HG03196 (cell line): ENCODE measurements at regions not wholly inside any gene's neighbourhood (a gene's known extent, or its start where the extent isn't known, plus 50 kb on each side); places are given as distances from the start of the nearest gene placed in this dataset.
"Not testable (repeated sequence)": the region's sequence is repeated elsewhere in the genome, so short reads cannot be mapped to it uniquely, and the experiment has no call there.

Source experiments
- ATAC-seq: cut with Tn5 transposase; IDR thresholded peaks from one replicate; pipeline ENCODE4 v1.9.1; 2021; ENCODE audit not compliant: unreplicated experiment

GRCh38 chr4:162945713-162946112 is 221.0 kb downstream of the NAF1 start:
- ATAC-seq: no peak

GRCh38 chr4:162943263-162943662 is 223.4 kb downstream of the NAF1 start:
- ATAC-seq: no peak

GRCh38 chr4:162938738-162939485 is 227.8 kb downstream of the NAF1 start:
- no peak for ATAC-seq

- ATAC-seq: no peak
These were observed 231.5 kb downstream of the NAF1 start for GRCh38 chr4:162935214-162935613.

- ATAC-seq: no peak
These were observed 235.4 kb downstream of the NAF1 start for GRCh38 chr4:162931286-162931685.

GRCh38 chr4:162921178-162921785 is 245.4 kb downstream of the NAF1 start:
- no peak for ATAC-seq

GRCh38 chr4:162920649-162921048 is 246.0 kb downstream of the NAF1 start:
- ATAC-seq: no peak

- no peak for ATAC-seq
These were observed 254.2 kb downstream of the NAF1 start for GRCh38 chr4:162912482-162912881.

GRCh38 chr4:162911349-162911748 is 255.3 kb downstream of the NAF1 start:
- no peak for ATAC-seq

GRCh38 chr4:162909952-162910351 is 256.7 kb downstream of the NAF1 start:
- ATAC-seq: no peak

GRCh38 chr4:162894387-162894786 is 272.3 kb downstream of the NAF1 start:
- ATAC-seq: no peak

- ATAC-seq: peak; percentile 100
These were observed 274.6 kb downstream of the NAF1 start for GRCh38 chr4:162891788-162892707.

GRCh38 chr4:162878096-162878495 is 288.6 kb downstream of the NAF1 start:
- no peak for ATAC-seq

- ATAC-seq: no peak
These were observed 291.9 kb downstream of the NAF1 start for GRCh38 chr4:162874748-162875147.

GRCh38 chr4:162871990-162872389 is 294.7 kb downstream of the NAF1 start:
- no peak for ATAC-seq

GRCh38 chr4:162869157-162869556 is 297.5 kb downstream of the NAF1 start:
- ATAC-seq: no peak

- ATAC-seq: no peak
These were observed 300.1 kb downstream of the NAF1 start for GRCh38 chr4:162866565-162866964.

- peak; percentile 55 for ATAC-seq
These were observed 301.6 kb downstream of the NAF1 start for GRCh38 chr4:162865102-162865501.

- no peak for ATAC-seq
These were observed 312.9 kb downstream of the NAF1 start for GRCh38 chr4:162853788-162854187.

GRCh38 chr4:162852642-162853041 is 314.0 kb downstream of the NAF1 start:
- ATAC-seq: no peak

GRCh38 chr4:162851241-162851758 is 315.4 kb downstream of the NAF1 start:
- ATAC-seq: not testable (repeated sequence)
